ENCODE measurements at regions not wholly inside any gene's neighbourhood (a gene's known extent, or its start where the extent isn't known, plus 50 kb on each side); places are given as distances from the start of the nearest gene placed in this dataset.

DNA sequence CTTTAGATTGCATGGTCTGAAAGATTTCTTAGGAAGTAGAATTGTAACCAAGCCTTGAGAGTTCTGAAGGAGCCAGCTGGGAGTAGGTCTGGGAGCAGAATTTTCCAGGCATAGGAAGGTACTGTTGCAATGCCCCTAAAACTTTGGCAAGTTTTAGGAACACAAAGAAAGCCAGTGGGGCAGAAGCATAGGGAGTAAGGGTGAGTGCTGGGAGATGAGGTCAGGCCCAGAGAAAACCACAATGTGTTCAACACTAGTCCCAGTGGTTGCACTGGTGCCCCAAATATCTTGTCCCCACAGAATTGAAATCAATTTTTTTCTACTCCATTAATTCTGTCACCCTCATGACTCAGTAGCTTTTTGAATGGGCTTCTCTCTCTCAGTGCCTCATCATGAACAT, 120.7 kb upstream of the GALNT15 start:
- Histone ChIP-seq H3K36me3 (ENCODE audit: control insufficient read depth, insufficient read depth, low read length) (no peaks in the 10 kb centered on the region), H3K4me1 (ENCODE audit: control insufficient read depth, insufficient read depth, low read length) (no peaks in the 10 kb centered on the region), H3K9ac (ENCODE audit: low read depth, low read length) (no peak overlapping the region), H3K27ac (ENCODE audit: low read depth, low read length) (no peak overlapping the region), H3K4me3 (ENCODE audit: low read depth, low read length) (no peak overlapping the region), H3K27me3 (ENCODE audit: control insufficient read depth, insufficient read depth, low read length) (no peaks in the 10 kb centered on the region), H3K9me3 (ENCODE audit: control insufficient read depth, insufficient read depth, low read length) (no peaks in the 10 kb centered on the region)

DNA sequence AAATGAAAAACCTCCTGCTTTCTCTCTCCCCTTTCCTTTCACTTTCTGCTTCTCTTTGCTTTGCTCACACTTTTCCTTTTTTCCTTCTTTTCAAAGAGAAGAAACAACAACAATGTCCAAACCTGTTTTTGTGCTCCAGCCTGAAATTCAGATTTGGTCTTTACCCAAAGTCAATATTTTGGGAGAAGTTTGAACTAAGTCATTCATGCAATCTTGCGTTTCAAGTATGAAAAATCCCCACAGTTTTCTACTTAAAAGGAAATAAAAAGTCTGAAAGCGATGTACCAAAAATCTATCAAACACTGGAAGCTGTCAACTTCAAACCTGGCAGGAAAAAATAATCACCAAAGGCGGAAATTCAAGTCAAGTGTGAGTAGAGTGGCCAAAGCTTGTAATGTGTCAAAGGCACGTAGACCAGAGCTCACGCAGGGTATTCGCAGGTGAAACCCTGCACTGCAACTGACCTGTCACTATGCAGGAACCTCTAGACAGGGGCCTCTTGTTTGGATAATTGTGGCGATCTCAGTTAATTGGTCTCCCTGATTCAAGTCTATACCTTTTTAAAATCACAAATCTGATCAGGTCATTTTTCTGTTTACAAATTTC, 118.8 kb upstream of the GALNT15 start:
- no peak overlapping the region for H3K27ac ChIP-seq (ENCODE audit: low read depth, low read length)
- H3K36me3 ChIP-seq (ENCODE audit: control insufficient read depth, insufficient read depth, low read length), result no peaks in the 10 kb centered on the region
- no peaks in the 10 kb centered on the region for H3K9me3 ChIP-seq (ENCODE audit: control insufficient read depth, insufficient read depth, low read length)
- no peaks in the 10 kb centered on the region for H3K4me1 ChIP-seq (ENCODE audit: control insufficient read depth, insufficient read depth, low read length)
- H3K9ac ChIP-seq (ENCODE audit: low read depth, low read length), result no peak overlapping the region
- no peaks in the 10 kb centered on the region for H3K27me3 ChIP-seq (ENCODE audit: control insufficient read depth, insufficient read depth, low read length)
- no peak overlapping the region for H3K4me3 ChIP-seq (ENCODE audit: low read depth, low read length)

DNA sequence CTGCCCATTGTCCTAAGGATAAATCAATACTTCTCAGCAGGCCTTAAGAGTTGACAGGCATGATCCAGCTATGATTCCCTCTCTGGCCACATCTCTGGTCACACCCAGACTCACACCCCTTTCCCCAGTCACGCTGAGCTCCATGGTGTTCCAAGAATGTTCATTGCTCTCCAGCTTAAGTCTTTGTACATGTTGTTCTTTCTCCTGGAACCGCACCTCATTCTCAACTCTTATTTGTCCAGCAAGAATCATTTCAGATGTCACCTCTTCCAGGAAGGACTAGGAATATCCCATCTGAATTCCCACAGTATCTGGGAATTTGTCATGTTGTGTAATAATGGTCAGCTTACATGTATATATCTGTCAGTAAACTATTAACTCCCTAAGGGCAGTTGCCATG, 118.3 kb upstream of the GALNT15 start:
- H3K36me3 ChIP-seq (ENCODE audit: control insufficient read depth, insufficient read depth, low read length), result no peaks in the 10 kb centered on the region
- H3K27me3 ChIP-seq (ENCODE audit: control insufficient read depth, insufficient read depth, low read length), result no peaks in the 10 kb centered on the region
- no peaks in the 10 kb centered on the region for H3K4me1 ChIP-seq (ENCODE audit: control insufficient read depth, insufficient read depth, low read length)
- H3K27ac ChIP-seq (ENCODE audit: low read depth, low read length), result no peak overlapping the region
- no peak overlapping the region for H3K9ac ChIP-seq (ENCODE audit: low read depth, low read length)
- H3K9me3 ChIP-seq (ENCODE audit: control insufficient read depth, insufficient read depth, low read length), result no peaks in the 10 kb centered on the region
- H3K4me3 ChIP-seq (ENCODE audit: low read depth, low read length), result no peak overlapping the region

DNA sequence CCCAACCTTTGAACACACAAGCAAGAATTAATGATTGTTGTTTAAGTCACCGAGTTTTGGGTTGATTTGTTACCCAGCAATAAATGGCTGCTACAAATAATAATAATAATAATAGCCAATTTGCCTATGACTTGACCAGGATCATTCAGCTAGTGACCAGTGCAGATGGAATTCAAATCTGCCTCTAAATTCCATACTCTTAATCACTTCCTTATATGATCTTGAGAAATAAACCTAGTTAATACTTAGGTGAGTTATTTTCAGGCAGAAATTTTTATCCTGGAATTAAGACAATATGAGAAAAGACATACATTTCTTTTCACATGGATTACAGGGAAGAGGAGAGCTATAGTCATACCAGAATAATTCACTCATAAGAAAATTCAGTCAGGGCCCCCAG, 116.0 kb upstream of the GALNT15 start:
- Histone ChIP-seq H3K36me3 (ENCODE audit: control insufficient read depth, insufficient read depth, low read length) (no peaks in the 10 kb centered on the region), H3K4me1 (ENCODE audit: control insufficient read depth, insufficient read depth, low read length) (no peaks in the 10 kb centered on the region), H3K27me3 (ENCODE audit: control insufficient read depth, insufficient read depth, low read length) (no peaks in the 10 kb centered on the region), H3K4me3 (ENCODE audit: low read depth, low read length) (no peak overlapping the region), H3K27ac (ENCODE audit: low read depth, low read length) (no peak overlapping the region), H3K9me3 (ENCODE audit: control insufficient read depth, insufficient read depth, low read length) (no peaks in the 10 kb centered on the region), H3K9ac (ENCODE audit: low read depth, low read length) (no peak overlapping the region)

DNA sequence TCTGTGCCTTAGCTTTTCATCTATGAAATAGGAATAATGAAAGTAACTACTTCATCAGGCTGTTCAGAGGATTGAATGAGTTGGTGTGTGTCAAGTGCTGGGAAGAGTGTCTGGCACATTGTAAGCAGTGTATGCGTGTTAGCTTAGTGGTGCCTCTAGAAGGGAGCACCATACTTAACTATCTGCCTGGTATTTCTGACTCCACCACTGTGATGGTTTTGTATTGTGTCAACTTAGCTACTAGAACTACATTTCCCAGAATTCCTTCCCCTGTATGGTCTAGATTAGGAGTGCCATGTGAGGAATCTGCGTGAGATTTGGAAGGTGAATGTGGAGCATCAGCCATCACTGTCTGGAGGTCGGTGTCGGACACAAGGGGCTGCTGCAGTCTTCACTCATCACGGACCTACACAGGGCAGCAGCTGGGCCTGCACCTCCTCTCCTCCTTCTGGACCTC, 115.4 kb upstream of the GALNT15 start:
- Histone ChIP-seq H3K4me1 (ENCODE audit: control insufficient read depth, insufficient read depth, low read length) (no peaks in the 10 kb centered on the region), H3K9ac (ENCODE audit: low read depth, low read length) (no peak overlapping the region), H3K27me3 (ENCODE audit: control insufficient read depth, insufficient read depth, low read length) (no peaks in the 10 kb centered on the region)

DNA sequence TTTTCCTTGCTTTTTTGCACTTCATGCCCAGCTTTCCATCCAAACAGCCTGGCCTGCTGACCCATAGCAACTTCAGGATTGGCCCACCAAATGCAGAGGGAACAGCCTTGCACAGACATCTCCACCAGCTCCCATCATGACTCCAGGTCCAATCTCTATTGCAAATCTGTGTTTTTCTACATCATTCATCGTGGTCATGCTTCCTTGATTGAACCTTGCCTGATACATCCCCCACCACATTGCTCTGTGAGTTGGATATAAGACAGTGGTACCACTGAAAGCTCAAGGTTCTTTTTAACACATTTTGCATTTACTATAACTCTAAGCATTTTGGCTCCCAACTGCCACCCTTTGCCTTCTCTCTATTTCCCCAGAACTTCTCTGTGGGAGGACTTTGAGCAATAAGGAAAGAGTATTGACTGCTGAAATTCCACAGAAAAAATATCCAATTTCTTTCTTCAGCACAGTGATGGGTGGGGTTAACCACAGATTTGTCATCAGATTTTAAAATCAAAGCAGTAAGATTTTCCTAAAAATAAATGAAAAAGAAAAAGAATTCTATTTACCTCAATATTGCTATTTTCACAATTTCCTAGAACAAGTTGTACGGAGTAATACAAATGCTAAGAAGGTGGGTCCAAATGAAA, 114.6 kb upstream of the GALNT15 start:
- Histone ChIP-seq H3K27me3 (ENCODE audit: control insufficient read depth, insufficient read depth, low read length) (no peaks in the 10 kb centered on the region), H3K4me3 (ENCODE audit: low read depth, low read length) (no peak overlapping the region), H3K4me1 (ENCODE audit: control insufficient read depth, insufficient read depth, low read length) (no peaks in the 10 kb centered on the region), H3K27ac (ENCODE audit: low read depth, low read length) (peak overlapping the region; percentile 65), H3K36me3 (ENCODE audit: control insufficient read depth, insufficient read depth, low read length) (no peaks in the 10 kb centered on the region), H3K9ac (ENCODE audit: low read depth, low read length) (no peak overlapping the region), H3K9me3 (ENCODE audit: control insufficient read depth, insufficient read depth, low read length) (no peaks in the 10 kb centered on the region)

More for the DNA sequence above, 115.4 kb upstream of the GALNT15 start:
- Histone ChIP-seq H3K4me3 (ENCODE audit: low read depth, low read length) (no peak overlapping the region), H3K36me3 (ENCODE audit: control insufficient read depth, insufficient read depth, low read length) (no peaks in the 10 kb centered on the region), H3K9me3 (ENCODE audit: control insufficient read depth, insufficient read depth, low read length) (no peaks in the 10 kb centered on the region), H3K27ac (ENCODE audit: low read depth, low read length) (no peak overlapping the region)

DNA sequence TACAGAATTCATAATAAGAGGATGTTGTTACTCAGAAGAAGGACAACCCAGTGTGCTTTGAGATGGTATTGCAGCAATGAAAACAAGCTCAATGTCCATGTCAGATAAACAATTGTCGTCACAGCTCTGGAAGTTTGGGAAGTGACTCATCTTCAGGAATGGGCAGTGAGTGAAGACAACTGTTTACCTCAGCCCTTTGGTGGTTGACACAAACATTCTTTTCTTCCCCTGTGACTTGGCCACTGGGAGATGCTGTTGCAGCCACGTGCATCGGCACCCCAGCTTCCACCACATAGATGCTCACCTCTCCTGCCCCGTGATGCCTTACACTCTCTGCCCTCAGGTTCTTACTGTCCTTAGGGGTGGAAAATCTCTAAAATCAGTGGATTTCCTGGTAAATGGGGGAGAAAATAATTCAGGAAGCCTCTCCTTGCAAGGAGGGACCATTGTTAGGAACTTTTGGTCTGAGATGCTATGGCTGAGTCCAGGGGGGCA, 114.1 kb upstream of the GALNT15 start:
- no peak overlapping the region for H3K4me3 ChIP-seq (ENCODE audit: low read depth, low read length)
- H3K27ac ChIP-seq (ENCODE audit: low read depth, low read length), result peak overlapping the region; percentile 65
- H3K9ac ChIP-seq (ENCODE audit: low read depth, low read length), result no peak overlapping the region
- no peaks in the 10 kb centered on the region for H3K9me3 ChIP-seq (ENCODE audit: control insufficient read depth, insufficient read depth, low read length)
- no peaks in the 10 kb centered on the region for H3K4me1 ChIP-seq (ENCODE audit: control insufficient read depth, insufficient read depth, low read length)
- H3K36me3 ChIP-seq (ENCODE audit: control insufficient read depth, insufficient read depth, low read length), result no peaks in the 10 kb centered on the region
- H3K27me3 ChIP-seq (ENCODE audit: control insufficient read depth, insufficient read depth, low read length), result no peaks in the 10 kb centered on the region

DNA sequence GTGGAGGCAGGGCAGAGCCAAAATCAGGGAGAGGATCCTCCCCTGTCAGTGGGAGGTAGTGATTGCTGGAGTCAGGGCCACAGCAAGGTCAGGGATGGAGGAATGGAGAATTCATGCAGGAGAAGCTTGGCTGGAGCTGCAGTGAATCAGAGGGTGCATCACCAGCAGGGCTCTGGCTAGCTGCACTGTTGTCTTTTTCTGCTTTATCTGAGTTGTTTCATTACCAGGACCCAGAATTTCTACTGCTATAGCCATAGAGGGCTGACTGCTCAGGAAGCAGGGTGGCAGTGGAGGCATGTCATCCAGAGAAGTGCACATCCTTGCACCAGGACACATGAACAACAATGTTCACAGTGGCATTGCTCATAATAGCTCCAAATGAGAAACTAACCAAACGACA, 113.5 kb upstream of the GALNT15 start:
- Histone ChIP-seq H3K9ac (ENCODE audit: low read depth, low read length) (no peak overlapping the region), H3K27ac (ENCODE audit: low read depth, low read length) (no peak overlapping the region), H3K9me3 (ENCODE audit: control insufficient read depth, insufficient read depth, low read length) (no peaks in the 10 kb centered on the region), H3K4me1 (ENCODE audit: control insufficient read depth, insufficient read depth, low read length) (no peaks in the 10 kb centered on the region), H3K27me3 (ENCODE audit: control insufficient read depth, insufficient read depth, low read length) (no peaks in the 10 kb centered on the region), H3K4me3 (ENCODE audit: low read depth, low read length) (no peak overlapping the region), H3K36me3 (ENCODE audit: control insufficient read depth, insufficient read depth, low read length) (no peaks in the 10 kb centered on the region)

DNA sequence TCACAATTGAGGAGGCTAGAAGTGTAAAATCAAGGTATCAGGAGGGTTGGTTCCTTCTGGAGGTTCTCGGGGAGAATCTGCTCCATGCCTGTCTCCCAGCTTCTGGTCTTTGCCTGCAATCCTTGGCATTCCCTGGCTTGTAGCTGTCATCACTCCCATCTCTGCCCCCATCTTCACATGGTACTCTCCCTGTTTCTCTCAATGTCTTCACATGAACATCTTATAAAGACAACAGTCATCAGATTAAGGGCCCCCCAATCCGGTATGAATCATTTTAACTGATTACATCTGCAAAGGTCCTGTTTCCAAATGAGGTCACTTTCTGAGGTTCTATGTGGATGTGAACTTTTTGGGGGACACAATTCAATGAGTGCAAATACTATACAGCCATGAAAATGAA, 113.0 kb upstream of the GALNT15 start:
- H3K4me3 ChIP-seq (ENCODE audit: low read depth, low read length), result no peak overlapping the region
- no peak overlapping the region for H3K9ac ChIP-seq (ENCODE audit: low read depth, low read length)
- no peaks in the 10 kb centered on the region for H3K36me3 ChIP-seq (ENCODE audit: control insufficient read depth, insufficient read depth, low read length)
- no peaks in the 10 kb centered on the region for H3K27me3 ChIP-seq (ENCODE audit: control insufficient read depth, insufficient read depth, low read length)
- H3K9me3 ChIP-seq (ENCODE audit: control insufficient read depth, insufficient read depth, low read length), result no peaks in the 10 kb centered on the region
- no peak overlapping the region for H3K27ac ChIP-seq (ENCODE audit: low read depth, low read length)
- H3K4me1 ChIP-seq (ENCODE audit: control insufficient read depth, insufficient read depth, low read length), result no peaks in the 10 kb centered on the region

DNA sequence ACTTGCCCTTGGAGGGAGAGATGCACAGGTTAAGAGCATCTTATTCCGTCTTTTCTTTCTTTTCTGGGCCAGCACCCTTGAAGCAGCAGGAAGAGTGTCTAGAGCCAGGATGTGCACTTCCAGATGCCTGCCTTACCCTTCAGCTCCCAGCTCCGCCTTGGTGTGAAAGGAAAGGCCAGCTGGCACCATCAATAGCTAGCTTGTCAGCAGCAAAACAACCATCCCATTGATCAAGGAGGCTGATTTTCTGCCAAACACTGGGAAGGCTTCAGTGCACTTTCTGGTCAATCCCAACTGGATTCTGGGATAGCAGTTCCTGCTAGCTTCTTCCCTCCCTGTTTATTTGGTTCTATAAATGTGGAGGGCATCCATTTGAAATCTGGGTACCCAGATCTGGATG, 110.9 kb upstream of the GALNT15 start:
- Histone ChIP-seq H3K27me3 (ENCODE audit: control insufficient read depth, insufficient read depth, low read length) (no peaks in the 10 kb centered on the region), H3K27ac (ENCODE audit: low read depth, low read length) (no peak overlapping the region), H3K4me1 (ENCODE audit: control insufficient read depth, insufficient read depth, low read length) (no peaks in the 10 kb centered on the region), H3K36me3 (ENCODE audit: control insufficient read depth, insufficient read depth, low read length) (no peaks in the 10 kb centered on the region), H3K9me3 (ENCODE audit: control insufficient read depth, insufficient read depth, low read length) (no peaks in the 10 kb centered on the region), H3K9ac (ENCODE audit: low read depth, low read length) (no peak overlapping the region), H3K4me3 (ENCODE audit: low read depth, low read length) (no peak overlapping the region)

DNA sequence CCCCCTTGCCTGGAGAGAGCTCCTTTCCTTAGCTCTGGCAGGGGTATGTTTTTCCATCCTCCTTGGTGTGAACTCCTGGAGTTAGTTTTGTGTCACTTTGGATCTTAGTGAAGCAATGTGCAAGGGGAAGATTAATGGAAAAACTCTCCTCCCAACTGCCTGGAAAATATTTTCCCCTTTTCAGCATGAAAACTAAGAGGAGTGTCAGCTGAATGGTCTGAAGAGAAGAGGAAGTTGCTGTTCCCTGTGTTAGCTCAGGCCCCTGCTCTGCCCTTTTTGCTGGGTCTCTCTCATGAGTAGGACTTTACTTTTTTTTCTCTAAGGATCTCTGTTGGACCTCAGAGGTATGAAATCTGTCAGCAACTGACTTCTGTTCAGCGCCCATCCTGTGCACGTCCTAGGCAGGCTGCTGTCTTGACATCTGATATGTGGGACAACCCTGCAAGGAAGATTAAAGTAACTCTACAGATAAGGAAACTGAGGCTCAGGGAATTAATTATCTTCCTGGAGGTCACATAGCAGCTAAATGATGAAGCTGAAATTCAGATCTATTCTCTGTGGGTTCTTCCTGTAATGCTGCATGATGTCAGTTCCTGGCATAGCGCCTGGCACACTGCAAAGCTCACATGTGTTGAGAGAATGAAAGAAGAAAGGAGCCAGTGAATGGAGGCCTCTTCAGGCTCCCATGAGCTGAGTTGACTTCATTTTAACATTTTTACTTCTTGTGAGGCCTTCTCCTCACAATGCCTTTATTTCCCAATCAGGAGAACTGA, 109.7 kb upstream of the GALNT15 start:
- no peak overlapping the region for H3K9ac ChIP-seq (ENCODE audit: low read depth, low read length)
- no peaks in the 10 kb centered on the region for H3K4me1 ChIP-seq (ENCODE audit: control insufficient read depth, insufficient read depth, low read length)
- H3K9me3 ChIP-seq (ENCODE audit: control insufficient read depth, insufficient read depth, low read length), result no peaks in the 10 kb centered on the region
- no peak overlapping the region for H3K27ac ChIP-seq (ENCODE audit: low read depth, low read length)
- no peak overlapping the region for H3K4me3 ChIP-seq (ENCODE audit: low read depth, low read length)
- H3K36me3 ChIP-seq (ENCODE audit: control insufficient read depth, insufficient read depth, low read length), result no peaks in the 10 kb centered on the region
- H3K27me3 ChIP-seq (ENCODE audit: control insufficient read depth, insufficient read depth, low read length), result no peaks in the 10 kb centered on the region

Measured in HUES48 (cell line).